Sigmoid colon (tissue), 4 donors: ENCODE measurements at regions not wholly inside any gene's neighbourhood (a gene's known extent, or its start where the extent isn't known, plus 50 kb on each side); places are given as distances from the start of the nearest gene placed in this dataset.
A peak's percentile ranks its signal among the peaks of the same experiment; 100 is the strongest.

Source experiments
- POLR2A ChIP-seq, 2 donors: fragments of 450-650 bp; IDR thresholded peaks; one replicate each; pipeline ENCODE4 v1.6.1; 2016; ENCODE audit warnings: antibody characterized with exemption in 2 of 2, mild to moderate bottlenecking in 2 of 2, moderate library complexity in 2 of 2
- POLR2AphosphoS5 ChIP-seq, 4 donors: sonication (generic); formaldehyde crosslinking; IDR thresholded peaks; one replicate each; pipeline ENCODE4 v1.6.1; 2017; ENCODE audit warnings: antibody characterized with exemption in 4 of 4
- TF ChIP-seq, protein P1 (sequence below), 4 experiments: fragments of 450-650 bp in 3 of 4; fragments of 200-600 bp in 1 of 4; IDR thresholded peaks; one replicate each; pipeline ENCODE4 v1.5.1; 2016 to 2019; ENCODE audit warnings: antibody characterized with exemption in 4 of 4, mild to moderate bottlenecking in 3 of 4, moderate library complexity in 2 of 4

DNA sequence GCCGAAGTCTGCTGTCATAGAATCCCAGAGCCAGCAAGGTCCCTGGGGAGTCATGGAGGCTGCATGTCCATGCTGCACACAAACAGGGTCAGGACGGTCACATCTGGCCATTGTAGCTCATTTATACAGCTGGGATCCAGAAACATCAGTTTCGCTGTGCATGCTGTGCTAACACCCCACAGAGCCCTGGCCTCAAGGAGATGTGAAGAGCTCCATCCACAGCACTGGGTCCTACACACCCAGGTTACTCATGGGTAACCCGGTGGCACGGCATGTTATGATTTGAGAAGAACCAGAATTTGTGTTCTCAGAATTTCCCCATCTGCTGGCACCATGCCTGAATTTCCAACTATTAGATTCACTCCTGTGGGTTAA is 146.3 kb upstream of the ARHGAP20 start:
- TF ChIP-seq POLR2A (IDR thresholded peaks at IDR 0.05) (no peak), POLR2AphosphoS5 (IDR thresholded peaks at IDR 0.05) (peak in 2 of 4 donors; percentile 12 to 38)
- TF ChIP-seq, protein P1, sequence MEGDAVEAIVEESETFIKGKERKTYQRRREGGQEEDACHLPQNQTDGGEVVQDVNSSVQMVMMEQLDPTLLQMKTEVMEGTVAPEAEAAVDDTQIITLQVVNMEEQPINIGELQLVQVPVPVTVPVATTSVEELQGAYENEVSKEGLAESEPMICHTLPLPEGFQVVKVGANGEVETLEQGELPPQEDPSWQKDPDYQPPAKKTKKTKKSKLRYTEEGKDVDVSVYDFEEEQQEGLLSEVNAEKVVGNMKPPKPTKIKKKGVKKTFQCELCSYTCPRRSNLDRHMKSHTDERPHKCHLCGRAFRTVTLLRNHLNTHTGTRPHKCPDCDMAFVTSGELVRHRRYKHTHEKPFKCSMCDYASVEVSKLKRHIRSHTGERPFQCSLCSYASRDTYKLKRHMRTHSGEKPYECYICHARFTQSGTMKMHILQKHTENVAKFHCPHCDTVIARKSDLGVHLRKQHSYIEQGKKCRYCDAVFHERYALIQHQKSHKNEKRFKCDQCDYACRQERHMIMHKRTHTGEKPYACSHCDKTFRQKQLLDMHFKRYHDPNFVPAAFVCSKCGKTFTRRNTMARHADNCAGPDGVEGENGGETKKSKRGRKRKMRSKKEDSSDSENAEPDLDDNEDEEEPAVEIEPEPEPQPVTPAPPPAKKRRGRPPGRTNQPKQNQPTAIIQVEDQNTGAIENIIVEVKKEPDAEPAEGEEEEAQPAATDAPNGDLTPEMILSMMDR (IDR thresholded peaks at IDR 0.05) = no peak
